NCI-H146 treated with DMSO at 0.1 percent for 48 hours (cell line): ENCODE measurements at regions not wholly inside any gene's neighbourhood (a gene's known extent, or its start where the extent isn't known, plus 50 kb on each side); places are given as distances from the start of the nearest gene placed in this dataset.

Experiments used
- DNase-seq: peaks from one replicate; lab custom pipeline; 2025; ENCODE audit not compliant: unreplicated experiment; lab: John Stamatoyannopoulos, UW

DNA sequence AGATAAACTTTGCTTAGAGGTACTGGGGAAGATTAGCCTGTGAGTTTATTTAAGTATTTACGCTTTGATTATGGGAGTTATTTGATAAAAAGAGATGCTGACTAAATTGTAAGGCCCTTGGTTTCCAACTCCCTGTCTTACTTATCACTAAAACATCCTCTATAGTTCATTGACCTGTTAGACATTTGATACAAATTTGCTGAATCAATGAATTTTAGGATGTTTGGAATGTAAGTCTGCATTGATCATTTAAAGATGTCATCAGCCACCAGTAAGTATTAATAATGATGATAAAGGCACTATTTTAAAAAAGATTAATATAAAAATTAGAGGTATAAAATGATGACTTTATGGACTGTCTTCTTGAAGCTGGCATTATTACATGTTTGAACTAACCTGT, 340.6 kb downstream of the SPRY1 start:
- no peak for DNase-seq

DNA sequence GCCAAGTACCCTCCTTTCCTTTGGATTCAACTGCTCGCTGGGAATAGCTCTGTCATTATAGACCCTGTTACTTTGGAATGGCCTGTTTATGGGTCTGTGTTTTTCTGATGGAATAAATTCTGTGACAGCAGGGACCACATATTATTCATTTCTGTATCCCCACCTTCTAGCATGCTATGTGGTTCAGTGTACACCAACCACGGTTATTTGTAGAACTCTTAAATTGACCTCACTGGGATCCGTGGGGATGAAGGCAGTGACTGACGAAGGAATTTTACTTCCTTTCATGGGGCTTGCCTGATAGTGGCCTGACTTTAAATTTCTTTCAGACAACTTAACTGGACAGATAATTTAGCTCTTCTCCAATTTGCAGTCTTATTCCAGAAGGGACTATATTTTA, 343.2 kb downstream of the SPRY1 start:
- no peak for DNase-seq

DNA sequence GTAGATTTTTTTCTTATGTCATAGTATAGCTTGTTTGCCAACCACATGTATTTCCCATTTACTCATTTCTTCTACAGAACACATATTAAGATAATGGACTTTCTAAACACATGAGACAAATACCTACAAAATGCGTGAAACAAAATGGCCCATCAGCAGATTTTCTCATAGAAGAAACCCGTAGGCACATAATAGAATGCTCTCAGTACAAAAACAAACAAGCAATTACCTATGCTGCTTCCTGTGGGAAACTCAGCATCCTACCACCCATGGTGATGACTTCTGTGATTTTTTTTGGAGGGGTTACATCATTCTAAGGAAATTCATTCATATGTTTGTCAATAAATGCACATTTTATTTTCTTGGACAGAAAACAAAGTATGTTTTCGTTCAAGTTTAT, 343.6 kb downstream of the SPRY1 start:
- DNase-seq, result no peak

DNA sequence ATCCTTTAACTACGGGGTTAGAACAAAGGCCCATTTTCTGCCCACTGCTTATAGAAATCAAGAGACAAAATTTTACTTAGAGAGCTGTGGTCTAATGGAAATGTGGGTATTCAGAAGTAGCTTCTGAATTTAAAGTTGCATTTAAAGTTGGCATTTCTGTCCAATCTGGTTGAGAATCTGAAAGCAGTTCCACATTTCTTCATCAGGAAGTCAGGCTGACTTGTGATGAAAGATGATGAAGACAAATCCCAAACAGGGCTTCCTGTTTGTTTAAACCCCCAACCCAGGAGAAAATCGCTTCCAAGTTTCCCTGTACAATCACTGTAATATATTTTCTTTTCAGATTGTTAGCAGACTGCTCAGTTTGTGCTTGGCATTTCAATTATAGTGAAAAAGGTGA, 345.3 kb downstream of the SPRY1 start:
- no peak for DNase-seq

DNA sequence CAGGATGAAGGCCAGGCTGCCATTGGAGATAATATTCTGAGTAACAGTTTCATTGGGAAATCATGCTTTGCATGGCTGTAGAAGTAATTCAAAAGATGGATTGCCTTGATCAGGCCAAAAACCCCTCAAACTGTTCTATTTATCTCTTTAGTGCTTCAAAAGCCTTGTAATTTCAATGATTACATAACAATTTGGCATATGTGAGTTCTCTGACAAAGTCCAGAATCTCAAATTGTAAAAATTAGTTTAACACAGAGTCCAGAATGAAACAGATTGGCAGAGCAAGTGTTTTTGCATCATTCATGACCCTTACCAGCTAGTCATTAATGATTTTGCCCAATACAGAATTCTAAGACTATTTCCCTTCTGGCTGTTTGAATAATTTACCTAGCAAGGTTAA, 347.3 kb downstream of the SPRY1 start:
- no peak for DNase-seq

DNA sequence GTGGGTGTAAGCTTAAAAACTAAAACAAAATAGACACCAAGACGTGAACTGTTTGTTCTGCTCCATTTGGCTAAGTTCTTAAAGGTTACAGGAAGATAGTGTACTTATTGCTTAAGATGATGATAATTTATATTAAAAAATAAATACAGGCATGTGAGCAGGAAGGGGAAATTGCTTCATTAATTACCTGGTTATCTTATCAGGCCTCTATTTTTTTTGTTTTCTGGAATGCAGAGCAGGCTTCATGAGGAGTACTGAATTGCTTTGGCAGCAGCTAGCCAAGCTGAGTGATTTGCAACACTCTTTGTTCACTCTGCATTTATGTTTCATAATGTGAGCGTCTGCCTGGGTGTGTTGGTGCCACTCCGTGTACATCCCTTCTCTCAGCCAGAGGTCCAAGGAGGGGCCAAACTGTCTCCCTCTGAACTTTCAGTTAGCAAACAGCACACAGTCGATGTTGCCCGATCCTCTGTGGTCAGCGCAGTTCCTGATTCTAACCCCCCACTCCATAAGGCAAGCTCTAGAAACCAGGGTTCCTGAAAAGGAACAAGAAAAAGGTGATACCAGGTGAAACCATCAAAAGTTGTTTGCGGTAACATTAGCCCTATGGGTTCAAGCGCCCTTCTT, 348.2 kb downstream of the SPRY1 start:
- no peak for DNase-seq

DNA sequence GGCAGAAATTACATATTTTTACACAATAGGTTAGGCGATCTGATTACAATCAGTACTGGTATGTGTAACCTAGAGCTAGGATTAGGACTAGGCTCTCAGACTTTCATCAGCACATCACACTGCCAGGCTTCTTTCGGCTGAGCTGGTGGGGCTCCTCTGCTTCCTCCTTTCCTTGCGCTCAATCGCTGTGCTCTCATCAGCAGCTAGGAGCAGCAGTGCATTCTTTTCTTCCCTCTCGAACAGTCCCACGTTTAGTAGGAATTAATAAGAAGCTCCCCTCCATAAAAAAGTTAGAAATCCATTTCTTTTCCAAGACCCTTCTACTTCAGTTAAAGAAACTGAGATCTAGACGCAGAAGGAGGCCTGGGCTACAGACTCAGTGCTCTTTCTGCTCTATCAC, 350.4 kb downstream of the SPRY1 start:
- DNase-seq, result no peak

DNA sequence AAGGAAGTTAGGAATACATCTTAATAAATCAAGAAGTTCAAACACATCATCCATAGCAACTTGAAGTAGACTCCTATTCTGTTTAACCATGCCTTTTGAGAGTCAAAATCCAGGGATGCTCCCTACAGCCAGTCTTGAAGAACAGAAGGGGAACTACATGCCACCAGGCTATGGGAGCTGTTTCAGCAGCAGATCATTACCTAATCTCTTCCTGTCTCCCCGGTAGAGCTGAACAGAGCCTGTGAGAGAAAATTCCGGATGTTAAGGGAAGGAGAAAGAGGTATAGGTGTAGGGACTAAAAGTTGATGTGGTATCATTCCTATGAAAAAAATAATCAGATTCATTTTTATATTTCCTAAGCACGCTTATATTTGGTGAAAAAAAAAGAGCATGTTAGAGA, 352.2 kb downstream of the SPRY1 start:
- no peak for DNase-seq

DNA sequence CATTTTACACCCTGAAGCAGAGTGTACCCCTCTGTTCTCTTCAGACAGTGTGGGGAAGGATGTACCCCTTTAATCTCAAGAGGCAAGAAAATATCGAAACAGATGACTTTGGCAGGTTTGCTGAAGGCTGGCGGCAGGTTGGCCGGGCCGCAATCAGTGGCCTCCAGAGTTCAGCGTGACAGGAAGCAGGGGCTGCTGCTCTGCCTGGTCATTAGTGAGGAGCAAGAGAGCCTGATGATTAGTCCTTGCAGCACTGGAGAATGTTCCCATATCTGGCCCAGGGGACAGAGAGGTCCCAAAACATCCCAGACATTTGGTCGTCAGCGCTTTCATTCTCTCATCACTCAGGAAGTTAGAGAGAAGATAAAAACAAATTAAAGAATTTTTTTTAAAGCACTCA, 352.8 kb downstream of the SPRY1 start:
- DNase-seq, result no peak

DNA sequence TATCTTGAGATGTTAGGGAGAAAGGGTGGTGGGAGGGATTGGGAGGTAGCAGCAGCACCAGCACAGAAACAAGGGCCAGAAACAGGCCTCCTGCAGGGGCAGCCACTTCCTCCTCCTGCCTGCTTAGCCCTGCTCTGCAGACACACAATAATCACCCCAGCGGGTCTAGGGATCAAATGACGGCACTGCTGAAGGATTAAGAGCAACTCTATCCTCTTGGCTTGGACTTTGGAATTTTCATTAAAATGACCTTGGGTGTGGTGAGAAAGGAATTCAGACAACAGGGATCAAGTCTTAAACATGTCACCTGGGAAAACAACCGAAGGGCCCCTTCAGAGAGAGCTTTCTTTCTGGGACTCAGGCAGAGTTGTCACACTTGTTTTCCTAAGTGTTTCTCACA, 353.4 kb downstream of the SPRY1 start:
- DNase-seq, result no peak

DNA sequence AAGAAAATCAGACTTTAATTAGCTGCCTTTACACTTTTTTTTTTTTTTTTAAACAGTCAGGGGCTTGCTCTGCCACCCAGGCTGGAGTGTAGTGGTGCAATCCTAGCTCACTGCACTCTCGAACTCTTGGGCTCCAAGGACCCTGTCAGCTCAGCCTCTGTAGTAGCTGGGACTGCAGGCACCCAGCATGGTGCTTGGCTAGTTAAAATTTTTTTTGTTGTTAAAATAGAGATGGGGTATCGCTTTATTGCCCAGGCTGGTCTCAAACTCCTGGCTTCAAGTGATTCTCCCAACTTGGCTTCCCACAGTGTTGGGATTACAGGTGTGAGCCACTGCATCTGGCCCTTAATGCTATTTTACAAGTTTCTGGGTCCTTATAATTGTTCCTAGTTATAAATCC, 359.1 kb downstream of the SPRY1 start:
- no peak for DNase-seq

DNA sequence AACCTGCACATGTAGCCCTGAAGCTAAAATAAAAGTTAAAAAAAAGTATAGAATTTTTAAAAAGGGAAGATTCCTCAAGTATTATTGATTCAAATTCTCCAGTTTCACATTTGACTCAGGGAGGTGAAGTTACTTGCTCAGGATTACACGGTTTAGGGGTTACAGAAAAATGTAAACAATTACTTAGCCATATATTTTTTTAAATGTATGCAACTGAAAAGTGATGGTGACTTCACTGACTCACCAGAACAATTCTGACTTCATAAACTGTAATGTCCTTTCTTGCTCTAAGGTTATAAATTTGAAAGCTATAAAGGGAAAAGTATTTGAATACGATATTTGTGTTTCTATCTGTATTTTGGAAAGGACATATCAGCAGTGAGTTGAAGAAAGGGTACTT, 371.2 kb downstream of the SPRY1 start:
- DNase-seq, result no peak

DNA sequence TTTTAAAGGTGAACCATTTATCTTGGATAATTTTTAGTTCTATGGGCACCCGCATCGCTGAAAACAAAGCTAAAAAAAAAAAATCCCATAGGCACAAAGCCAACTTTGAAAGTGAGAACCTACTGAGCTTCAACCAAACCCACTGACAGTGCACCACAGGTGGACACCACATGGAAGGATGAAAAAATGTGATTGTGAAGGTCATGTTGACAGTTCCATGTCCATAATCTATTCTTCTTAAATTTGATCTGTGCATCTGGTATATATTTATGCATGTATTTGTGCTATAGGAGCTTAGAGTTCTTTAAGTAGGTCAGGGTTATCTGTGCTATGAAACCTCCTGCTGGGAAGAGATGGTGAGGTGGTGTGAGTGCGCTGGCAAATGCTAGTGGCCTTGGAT, 374.3 kb downstream of the SPRY1 start:
- DNase-seq, result no peak

DNA sequence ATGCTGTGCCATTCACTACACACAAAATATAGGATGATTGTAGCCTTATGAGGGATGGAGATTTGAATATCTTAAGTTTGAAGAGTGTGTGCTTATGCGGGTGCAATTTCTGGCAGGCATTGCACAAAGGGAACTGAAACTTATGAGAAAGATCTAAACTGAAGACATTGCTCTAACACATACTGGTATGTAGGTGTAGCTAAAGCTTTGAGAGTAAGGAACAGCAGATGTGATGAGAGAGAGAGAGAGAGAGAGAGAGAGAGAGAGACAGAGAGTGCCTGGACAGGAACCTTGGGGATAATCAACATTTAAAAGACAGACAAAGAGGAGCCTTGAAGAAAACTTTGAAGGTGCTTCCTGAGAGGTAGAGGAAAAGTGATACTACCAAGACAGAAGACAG, 379.7 kb downstream of the SPRY1 start:
- no peak for DNase-seq

DNA sequence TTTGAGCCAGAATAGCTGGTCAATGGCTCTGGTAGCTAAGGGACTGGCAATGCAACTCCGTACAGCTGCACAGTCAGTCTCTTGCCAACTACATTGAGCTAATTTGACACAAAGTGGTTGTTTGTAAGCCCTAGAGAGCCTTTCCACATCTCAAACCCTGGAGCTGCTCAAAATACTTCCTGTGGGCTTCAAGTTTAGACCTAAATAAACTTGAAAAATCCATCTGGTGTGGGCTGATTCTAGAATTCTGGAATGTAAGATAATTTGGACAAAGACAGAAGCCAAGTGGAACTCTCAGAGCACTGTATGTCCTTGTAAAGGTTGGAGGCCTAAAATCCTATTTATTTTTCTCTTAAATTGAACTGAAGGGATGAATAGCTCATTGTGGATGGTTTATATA, 380.8 kb downstream of the SPRY1 start:
- no peak for DNase-seq

DNA sequence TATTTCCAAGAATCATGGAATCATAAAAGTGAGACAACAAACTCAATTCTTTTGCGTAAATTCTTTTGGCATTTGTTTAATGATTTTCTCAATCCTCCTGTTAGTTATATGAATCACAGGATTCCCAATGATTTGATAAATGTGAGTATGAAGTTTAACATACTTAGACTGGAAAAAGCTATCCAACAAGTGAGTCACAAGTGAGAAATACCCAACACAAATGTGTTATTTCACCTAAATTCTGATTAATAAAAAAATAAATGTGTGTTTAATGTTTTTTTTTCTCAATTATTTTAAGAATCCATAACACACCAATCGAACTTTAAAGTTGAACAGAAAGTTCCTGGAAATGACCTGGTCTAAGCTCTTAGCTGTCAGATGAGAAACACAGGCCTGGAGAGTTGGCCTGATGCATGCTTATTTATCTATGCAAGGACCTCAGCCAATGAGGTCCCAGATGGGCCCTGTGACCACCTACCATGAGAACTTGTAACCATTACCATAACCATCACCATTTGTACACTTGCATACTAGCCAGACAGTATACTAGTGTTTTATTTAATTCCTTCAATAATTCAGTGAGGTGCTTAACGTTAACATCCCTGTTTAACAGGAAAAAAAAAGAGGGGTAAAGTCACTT, 386.7 kb downstream of the SPRY1 start:
- DNase-seq, result no peak

DNA sequence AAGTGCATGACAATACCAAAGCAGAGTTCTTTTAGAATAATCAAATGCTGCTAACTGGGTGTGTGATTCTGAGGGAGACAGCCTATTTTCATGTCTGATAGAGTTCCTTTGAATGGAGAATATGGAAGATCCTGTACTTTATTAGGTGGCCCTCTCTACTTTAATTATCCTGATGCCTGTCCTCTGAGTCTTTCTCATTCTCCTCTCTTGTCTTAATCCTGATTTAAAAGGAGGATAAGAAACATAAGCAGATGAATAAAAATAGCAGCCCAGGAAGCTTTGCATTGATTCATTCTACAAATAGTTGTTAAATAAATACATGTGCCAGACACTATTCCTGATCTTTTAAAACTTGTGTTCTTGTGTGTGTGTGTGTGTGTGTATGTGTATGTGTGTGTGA, 387.3 kb downstream of the SPRY1 start:
- DNase-seq, result no peak

DNA sequence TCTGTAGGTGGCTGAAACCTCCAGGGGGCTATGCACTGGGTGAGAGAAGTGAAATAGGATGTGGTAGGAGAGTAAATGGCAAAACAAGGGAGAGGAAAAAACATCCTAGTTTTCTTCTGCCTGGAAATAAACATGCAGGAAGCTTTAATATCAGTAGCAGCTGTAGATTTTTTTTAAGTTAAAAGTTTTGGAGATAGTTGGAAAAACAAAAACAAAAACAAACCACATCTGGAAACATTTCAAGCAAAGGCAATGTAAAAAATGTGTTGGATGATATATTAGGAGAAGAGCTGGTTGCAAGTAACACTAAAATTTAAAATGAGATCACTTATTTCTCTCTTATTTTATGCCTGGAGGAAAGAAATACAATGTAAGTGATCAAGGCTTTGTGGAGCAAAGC, 388.0 kb downstream of the SPRY1 start:
- no peak for DNase-seq

DNA sequence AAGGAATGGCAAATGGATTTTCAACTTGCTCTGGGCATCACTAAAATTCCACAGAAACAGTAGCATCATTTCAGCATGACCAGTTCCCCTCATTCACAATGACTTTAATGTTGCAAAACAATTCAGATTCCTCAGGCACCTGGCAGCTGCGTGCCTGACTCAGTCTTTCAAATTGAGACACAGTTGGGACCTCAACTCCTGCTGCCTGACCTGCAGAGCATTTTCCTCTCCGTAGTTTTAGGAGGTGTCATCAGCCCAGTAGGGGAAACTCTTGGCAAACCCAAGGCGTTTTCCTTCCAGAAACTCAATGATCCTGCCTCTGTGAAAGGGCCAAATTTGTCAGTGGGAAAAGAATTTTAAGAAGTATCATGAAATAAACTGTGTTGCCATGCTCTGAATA, 388.9 kb downstream of the SPRY1 start:
- no peak for DNase-seq

DNA sequence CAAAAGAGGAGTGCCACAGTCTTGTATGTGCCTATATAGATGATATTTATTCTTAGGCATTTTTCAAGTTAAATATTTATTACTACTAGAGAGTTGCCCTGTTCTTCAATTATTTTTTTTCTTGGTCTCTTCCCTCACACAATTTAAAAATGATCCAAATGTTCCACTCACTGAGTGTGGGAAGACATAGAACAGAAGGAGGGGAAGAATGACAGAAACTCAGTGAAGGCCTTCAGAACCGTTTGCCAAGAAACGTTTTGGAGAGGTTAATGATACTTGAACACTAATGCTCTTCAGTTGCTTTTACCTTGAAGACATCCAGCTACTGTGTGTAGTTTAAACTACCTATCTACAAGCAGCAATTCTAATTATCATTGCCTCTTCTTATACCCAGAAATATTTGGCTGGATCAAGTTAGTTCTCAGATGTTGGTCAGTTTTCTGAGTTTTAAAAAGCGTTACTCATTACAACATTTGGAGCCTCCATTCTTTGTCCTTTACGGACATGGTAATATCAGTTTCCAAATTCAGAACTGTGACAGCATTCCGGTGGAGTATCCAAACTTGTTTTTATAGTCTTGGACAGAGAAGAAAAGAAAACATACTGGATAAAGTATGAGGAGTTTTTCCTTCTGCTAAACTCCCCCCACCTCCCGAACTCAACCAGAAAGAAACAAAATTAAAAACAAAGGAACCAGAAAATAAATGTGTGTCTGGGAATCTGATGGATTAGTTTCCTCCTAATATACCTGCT, 389.7 kb downstream of the SPRY1 start:
- no peak for DNase-seq

DNA sequence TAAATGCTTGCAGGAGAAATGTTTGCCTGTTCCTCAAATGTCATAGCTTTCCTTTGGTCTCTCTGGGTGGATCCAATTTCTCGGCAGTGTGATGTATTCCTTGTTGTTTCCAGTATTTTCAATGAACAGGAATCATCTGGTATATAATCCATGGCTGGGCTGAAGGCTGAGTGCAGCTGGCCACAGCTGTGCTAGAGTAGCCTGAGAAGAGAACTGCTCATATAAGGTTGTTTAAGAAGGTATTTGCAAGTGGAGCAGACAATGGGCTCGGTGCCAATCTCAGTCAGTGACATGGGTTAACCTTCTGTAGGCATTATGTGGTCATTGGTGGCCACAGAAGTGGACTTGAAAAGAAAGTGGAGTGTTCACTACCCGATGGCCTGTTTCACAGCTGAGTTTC, 390.3 kb downstream of the SPRY1 start:
- DNase-seq, result no peak

DNA sequence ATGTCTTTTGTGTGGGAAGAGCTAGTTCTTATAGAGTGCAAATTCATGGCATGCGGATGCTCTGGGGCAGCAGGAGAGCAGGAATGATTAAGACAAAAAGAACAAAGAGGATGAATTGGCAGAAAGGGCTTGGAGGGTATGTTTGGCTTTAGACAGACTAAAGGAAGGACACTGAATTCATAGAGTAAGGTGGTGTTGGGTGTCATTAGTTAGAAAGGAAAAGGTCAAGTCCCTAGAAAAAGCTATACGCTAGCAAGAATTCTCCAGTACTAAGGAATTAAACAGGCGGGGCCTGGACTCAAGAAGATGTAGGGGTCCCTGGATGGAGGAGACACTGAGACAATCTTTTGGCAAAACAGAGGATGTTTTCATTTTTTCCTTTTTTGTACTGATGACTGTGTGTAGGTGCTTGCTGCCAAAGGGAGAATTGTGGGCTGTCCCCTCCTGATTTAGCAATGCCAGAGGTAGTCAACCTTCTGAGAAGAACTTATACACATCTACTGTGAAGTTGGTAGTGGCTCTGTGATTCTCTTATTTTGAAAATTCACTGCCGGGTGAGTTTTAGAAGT, 391.0 kb downstream of the SPRY1 start:
- no peak for DNase-seq
